SU-DHL-6 (cell line): ENCODE measurements at regions not wholly inside any gene's neighbourhood (a gene's known extent, or its start where the extent isn't known, plus 50 kb on each side); places are given as distances from the start of the nearest gene placed in this dataset.

ENCODE experiments used
- H2AFZ ChIP-seq: fragments of 200-600 bp; sonication (generic); 2 replicates; pipeline ENCODE4 v1.6.1; 2014; ENCODE audit warnings: low read depth, mild to moderate bottlenecking, moderate library complexity, mixed read lengths, antibody characterized with exemption, low read length; ENCODE audit not compliant: severe bottlenecking
- H3F3A ChIP-seq: fragments of 200-600 bp; shearing (Covaris generic); 2 replicates; pipeline ENCODE4 v1.6.0; 2016; ENCODE audit warnings: antibody characterized with exemption, mild to moderate bottlenecking; ENCODE audit not compliant: insufficient read depth
- H3K27ac ChIP-seq: fragments of 200-600 bp; sonication (generic); 2 replicates; pipeline ENCODE4 v1.5.1; 2016; ENCODE audit warnings: low read depth, mild to moderate bottlenecking, low read length, moderate library complexity, mixed read lengths
- H3K27me3 ChIP-seq: fragments of 200-600 bp; sonication (generic), shearing (Covaris generic); 2 replicates; pipeline ENCODE4 v1.6.0; 2014; ENCODE audit warnings: mild to moderate bottlenecking, low read length
- H3K36me3 ChIP-seq: fragments of 200-600 bp; sonication (generic); 2 replicates; pipeline ENCODE4 v1.6.1; 2014; ENCODE audit warnings: mild to moderate bottlenecking, low read length, mixed read lengths
- H3K4me2 ChIP-seq: fragments of 300-600, 200-600 bp; shearing (Covaris generic), sonication (generic); 2 replicates; pipeline ENCODE4 v1.6.0; 2014; ENCODE audit warnings: low read length, low read depth, mild to moderate bottlenecking; ENCODE audit not compliant: poor library complexity, severe bottlenecking
- H3K4me3 ChIP-seq: fragments of 200-600 bp; sonication (generic); 2 replicates; pipeline ENCODE4 v1.5.1; 2014; ENCODE audit warnings: antibody characterized with exemption, low read length, mild to moderate bottlenecking, mixed read lengths; ENCODE audit not compliant: insufficient read depth, poor library complexity, severe bottlenecking
- H3K79me2 ChIP-seq: fragments of 200-600 bp; sonication (generic); 2 replicates; pipeline ENCODE4 v1.6.1; 2014; ENCODE audit warnings: mild to moderate bottlenecking, low read length, moderate library complexity; ENCODE audit not compliant: insufficient read depth
- H3K9ac ChIP-seq: fragments of 200-600 bp; sonication (generic); 2 replicates; pipeline ENCODE4 v1.7.0; 2014; ENCODE audit warnings: mild to moderate bottlenecking, low read length
- H3K9me2 ChIP-seq: fragments of 200-600 bp; sonication (generic); replicated peaks from 2 replicates; pipeline ENCODE4 v1.6.1; 2014; ENCODE audit warnings: low read length; ENCODE audit not compliant: insufficient read depth
- H3K9me3 ChIP-seq: fragments of 200-600 bp; sonication (generic); 2 replicates; pipeline ENCODE4 v1.6.1; 2014; ENCODE audit warnings: low read length, mixed read lengths; ENCODE audit not compliant: insufficient read depth
- H4K20me1 ChIP-seq: fragments of 200-600 bp; sonication (generic); 2 replicates; pipeline ENCODE4 v1.6.1; 2014; ENCODE audit warnings: low read depth, mild to moderate bottlenecking, antibody characterized with exemption, low read length, moderate library complexity, mixed read lengths
- EZH2phosphoT487 ChIP-seq: fragments of 200-600 bp; sonication (generic), shearing (Covaris generic); conservative IDR thresholded peaks from 2 replicates; pipeline ENCODE4 v1.6.1; 2018; ENCODE audit warnings: mild to moderate bottlenecking, antibody characterized with exemption, low read length, moderate library complexity, mixed read lengths
- TF ChIP-seq, protein P1 (sequence below): fragments of 200-600 bp; sonication (generic); IDR thresholded peaks from one replicate; pipeline ENCODE4 v1.5.1; 2017; ENCODE audit warnings: antibody characterized with exemption, mild to moderate bottlenecking, low read length, moderate library complexity; ENCODE audit not compliant: insufficient read depth, poor library complexity, severe bottlenecking

DNA sequence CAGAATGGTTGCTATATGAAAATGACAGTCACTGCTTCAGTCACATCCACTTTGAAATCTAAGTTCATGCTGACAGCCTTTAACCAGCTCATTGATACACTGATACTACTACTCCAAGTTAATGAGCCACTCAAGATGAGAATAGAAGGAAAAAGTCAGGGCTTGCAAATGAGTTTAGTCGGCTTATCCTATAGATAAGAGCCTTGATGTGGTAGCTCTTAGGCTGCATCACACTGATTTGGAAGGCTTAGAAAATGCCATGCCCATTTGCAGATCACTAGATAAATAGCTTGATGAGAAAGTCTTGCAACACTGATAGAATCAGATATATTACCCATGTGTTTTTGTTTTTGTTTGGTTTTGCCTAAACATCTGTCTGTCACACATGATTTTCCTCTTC, 251.4 kb upstream of the ATXN7L3B start:
- H3K9me2 ChIP-seq = no peaks in the 10 kb centered on the region
- no peak overlapping the region for H3K4me3 ChIP-seq
- no peaks in the 10 kb centered on the region for H4K20me1 ChIP-seq
- no peak for TF ChIP-seq EZH2phosphoT487
- TF ChIP-seq, protein P1, sequence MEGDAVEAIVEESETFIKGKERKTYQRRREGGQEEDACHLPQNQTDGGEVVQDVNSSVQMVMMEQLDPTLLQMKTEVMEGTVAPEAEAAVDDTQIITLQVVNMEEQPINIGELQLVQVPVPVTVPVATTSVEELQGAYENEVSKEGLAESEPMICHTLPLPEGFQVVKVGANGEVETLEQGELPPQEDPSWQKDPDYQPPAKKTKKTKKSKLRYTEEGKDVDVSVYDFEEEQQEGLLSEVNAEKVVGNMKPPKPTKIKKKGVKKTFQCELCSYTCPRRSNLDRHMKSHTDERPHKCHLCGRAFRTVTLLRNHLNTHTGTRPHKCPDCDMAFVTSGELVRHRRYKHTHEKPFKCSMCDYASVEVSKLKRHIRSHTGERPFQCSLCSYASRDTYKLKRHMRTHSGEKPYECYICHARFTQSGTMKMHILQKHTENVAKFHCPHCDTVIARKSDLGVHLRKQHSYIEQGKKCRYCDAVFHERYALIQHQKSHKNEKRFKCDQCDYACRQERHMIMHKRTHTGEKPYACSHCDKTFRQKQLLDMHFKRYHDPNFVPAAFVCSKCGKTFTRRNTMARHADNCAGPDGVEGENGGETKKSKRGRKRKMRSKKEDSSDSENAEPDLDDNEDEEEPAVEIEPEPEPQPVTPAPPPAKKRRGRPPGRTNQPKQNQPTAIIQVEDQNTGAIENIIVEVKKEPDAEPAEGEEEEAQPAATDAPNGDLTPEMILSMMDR = no peak
- no peaks in the 10 kb centered on the region for H3F3A ChIP-seq
- no peak overlapping the region for H3K27ac ChIP-seq
- no peak overlapping the region for H3K4me2 ChIP-seq
- H3K27me3 ChIP-seq = no peaks in the 10 kb centered on the region
- H3K9me3 ChIP-seq = no peaks in the 10 kb centered on the region
- no peak overlapping the region for H2AFZ ChIP-seq
- no peak overlapping the region for H3K9ac ChIP-seq
- H3K36me3 ChIP-seq = no peaks in the 10 kb centered on the region
- H3K79me2 ChIP-seq = no peaks in the 10 kb centered on the region

DNA sequence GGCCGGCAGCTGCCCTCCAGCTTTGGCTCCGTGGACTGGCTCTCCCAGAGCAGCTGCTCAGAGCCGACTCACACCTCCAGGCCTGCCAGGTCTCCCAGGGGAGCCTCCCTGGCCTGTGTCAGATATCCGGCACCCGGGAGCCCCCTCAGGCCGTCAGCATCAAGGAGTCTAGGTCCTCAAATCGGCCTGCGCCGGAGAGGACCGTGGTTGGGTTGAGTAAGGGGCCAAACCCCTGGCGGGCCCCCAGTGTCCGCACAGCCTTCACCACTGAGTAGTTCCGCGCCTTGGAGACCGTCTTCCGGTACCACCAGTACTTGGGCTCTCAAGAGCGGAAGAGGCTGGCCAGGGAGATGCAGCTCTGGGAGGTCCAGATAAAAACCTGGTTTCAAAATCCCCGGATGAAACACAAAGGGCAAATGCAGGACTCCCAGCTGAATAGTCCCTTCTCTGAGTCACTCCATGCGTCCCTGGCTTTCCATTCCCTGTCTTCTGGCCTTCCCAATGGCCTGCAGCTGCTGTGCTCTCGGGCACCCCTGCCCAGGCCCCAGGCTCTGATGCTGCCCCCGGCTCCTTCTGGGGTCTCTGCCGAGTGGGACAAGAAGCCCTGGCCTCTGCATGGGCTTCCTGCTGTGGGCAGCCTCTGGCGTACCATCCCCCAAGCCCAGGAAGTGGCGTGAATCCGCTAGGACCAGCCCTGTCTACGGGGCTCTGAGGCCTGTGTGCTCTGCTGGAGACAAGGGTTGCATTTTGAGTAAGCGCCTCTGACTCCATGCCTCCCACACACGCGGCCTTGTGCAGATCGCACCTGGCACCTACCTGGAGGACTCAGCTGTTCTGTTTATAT, 245.1 kb upstream of the ATXN7L3B start:
- H3K36me3 ChIP-seq = no peaks in the 10 kb centered on the region
- no peak overlapping the region for H2AFZ ChIP-seq
- H3K27me3 ChIP-seq = no peaks in the 10 kb centered on the region
- no peak overlapping the region for H3K27ac ChIP-seq
- no peak overlapping the region for H3K9ac ChIP-seq
- no peaks in the 10 kb centered on the region for H3K9me3 ChIP-seq
- no peaks in the 10 kb centered on the region for H3F3A ChIP-seq
- no peaks in the 10 kb centered on the region for H3K79me2 ChIP-seq
- no peak overlapping the region for H3K4me2 ChIP-seq
- no peaks in the 10 kb centered on the region for H3K9me2 ChIP-seq
- no peak overlapping the region for H3K4me3 ChIP-seq
- H4K20me1 ChIP-seq = no peaks in the 10 kb centered on the region
- TF ChIP-seq EZH2phosphoT487 = no peak
- TF ChIP-seq, protein P1 = no peak

GRCh38 chr12:74293689-74294131, 243.9 kb upstream of the ATXN7L3B start:
- Histone ChIP-seq H3K4me3 (no peak overlapping the region), H3F3A (no peaks in the 10 kb centered on the region)

More at GRCh38 chr12:74293689-74294131, 243.9 kb upstream of the ATXN7L3B start:
- H3K9ac ChIP-seq = no peak overlapping the region
- TF ChIP-seq EZH2phosphoT487 = no peak
- TF ChIP-seq, protein P1 = no peak
- H3K79me2 ChIP-seq = no peaks in the 10 kb centered on the region
- no peak overlapping the region for H3K4me2 ChIP-seq
- no peak overlapping the region for H2AFZ ChIP-seq
- no peaks in the 10 kb centered on the region for H3K36me3 ChIP-seq
- no peak overlapping the region for H3K27ac ChIP-seq
- no peaks in the 10 kb centered on the region for H3K9me2 ChIP-seq
- H3K27me3 ChIP-seq = no peaks in the 10 kb centered on the region
- H4K20me1 ChIP-seq = no peaks in the 10 kb centered on the region
- H3K9me3 ChIP-seq = no peaks in the 10 kb centered on the region
